Fibroblast of upper back skin (primary cell): ENCODE measurements at regions not wholly inside any gene's neighbourhood (a gene's known extent, or its start where the extent isn't known, plus 50 kb on each side); places are given as distances from the start of the nearest gene placed in this dataset.
"Not testable (repeated sequence)": the region's sequence is repeated elsewhere in the genome, so short reads cannot be mapped to it uniquely, and the experiment has no call there.

Source experiments
- DNase-seq: peaks from one replicate; pipeline ENCODE4 v3.0.0-alpha.2; 2013

GRCh38 chr3:197404754-197405153 is 106.3 kb upstream of the DLG1 start:
- DNase-seq = no peak

- DNase-seq = no peak
These were observed 105.6 kb upstream of the DLG1 start for GRCh38 chr3:197404030-197404429.

GRCh38 chr3:197402401-197402800 is 104.0 kb upstream of the DLG1 start:
- DNase-seq = not testable (repeated sequence)

GRCh38 chr3:197399486-197399885 is 101.1 kb upstream of the DLG1 start:
- DNase-seq = no peak

GRCh38 chr3:197398286-197398878 is 100.0 kb upstream of the DLG1 start:
- DNase-seq = no peak

- DNase-seq = no peak
These were observed 99.4 kb upstream of the DLG1 start for GRCh38 chr3:197397838-197398237.

GRCh38 chr3:197394464-197395321 is 96.3 kb upstream of the DLG1 start:
- DNase-seq = peak; percentile 99

- not testable (repeated sequence) for DNase-seq
These were observed 95.7 kb upstream of the DLG1 start for GRCh38 chr3:197394126-197394463.

GRCh38 chr3:197393711-197394110 is 95.3 kb upstream of the DLG1 start:
- DNase-seq = no peak

GRCh38 chr3:197392961-197393360 is 94.5 kb upstream of the DLG1 start:
- DNase-seq = no peak

GRCh38 chr3:197381371-197381770 is 83.0 kb upstream of the DLG1 start:
- no peak for DNase-seq

- no peak for DNase-seq
These were observed 82.4 kb upstream of the DLG1 start for GRCh38 chr3:197380786-197381185.

GRCh38 chr3:197378985-197379718 is 80.7 kb upstream of the DLG1 start:
- no peak for DNase-seq

- DNase-seq = no peak
These were observed 78.5 kb upstream of the DLG1 start for GRCh38 chr3:197376735-197377555.

GRCh38 chr3:197376020-197376419 is 77.6 kb upstream of the DLG1 start:
- no peak for DNase-seq

- no peak for DNase-seq
These were observed 76.6 kb upstream of the DLG1 start for GRCh38 chr3:197375001-197375441.

GRCh38 chr3:197373096-197373495 is 74.7 kb upstream of the DLG1 start:
- DNase-seq = no peak

GRCh38 chr3:197372047-197372661 is 73.7 kb upstream of the DLG1 start:
- DNase-seq = peak; percentile 90

GRCh38 chr3:197371591-197372046 is 73.2 kb upstream of the DLG1 start:
- DNase-seq = peak; percentile 37

- DNase-seq = no peak
These were observed 71.1 kb upstream of the DLG1 start for GRCh38 chr3:197369545-197369944.

GRCh38 chr3:197368821-197369220 is 70.4 kb upstream of the DLG1 start:
- DNase-seq = no peak

- peak; percentile 34 for DNase-seq
These were observed 69.9 kb upstream of the DLG1 start for GRCh38 chr3:197368330-197368729.
